SH-SY5Y (cell line): ENCODE measurements at regions not wholly inside any gene's neighbourhood (a gene's known extent, or its start where the extent isn't known, plus 50 kb on each side); places are given as distances from the start of the nearest gene placed in this dataset.

Source experiments
- GATA2 ChIP-seq: IDR thresholded peaks from 2 replicates; pipeline ENCODE4 v1.6.1; 2011; ENCODE audit warnings: mild to moderate bottlenecking, low read depth, low read length
- GATA3 ChIP-seq: IDR thresholded peaks from 2 replicates; pipeline ENCODE4 v1.6.1; 2011; ENCODE audit warnings: low read depth, mild to moderate bottlenecking, low read length, moderate library complexity

DNA sequence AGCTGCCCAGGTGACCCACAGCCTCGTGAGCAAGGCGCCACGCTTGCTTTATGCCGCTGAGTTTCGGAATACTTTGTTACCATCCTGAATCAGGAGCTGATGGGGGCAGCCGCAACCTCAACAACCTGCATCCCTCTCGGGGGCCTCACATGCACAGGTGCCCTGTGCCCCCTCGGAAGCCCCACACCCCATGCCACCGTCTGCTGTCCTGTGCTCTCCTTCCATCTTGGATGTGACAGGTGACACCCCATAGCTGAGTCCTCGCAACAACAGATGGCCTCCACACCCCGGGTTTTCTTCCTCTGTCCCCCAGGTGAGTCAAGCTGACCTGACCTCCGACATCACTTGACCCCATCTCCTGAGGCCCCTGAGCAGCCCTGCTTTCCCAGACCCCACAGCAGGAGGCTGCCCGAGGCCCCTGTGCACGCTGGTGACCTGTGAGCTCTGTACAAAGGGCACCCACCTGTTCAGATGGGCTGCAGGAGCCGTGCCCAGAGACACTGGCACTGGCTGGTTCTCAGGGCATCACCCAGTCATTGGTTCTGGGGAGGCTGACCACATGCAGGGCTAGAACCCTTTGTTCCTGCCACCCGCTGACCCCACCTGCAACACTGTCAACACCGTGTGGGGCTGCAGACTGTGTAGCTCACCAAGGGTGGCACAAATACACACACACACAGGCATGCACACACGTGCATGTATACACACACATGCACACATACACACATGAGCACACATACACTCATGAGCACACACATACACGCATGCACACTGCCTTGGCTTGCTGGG lies 57.7 kb downstream of the RMI2 start:
- no peak for TF ChIP-seq GATA3
- no peak for TF ChIP-seq GATA2
